IPS-20b (cell line): ENCODE measurements at regions not wholly inside any gene's neighbourhood (a gene's known extent, or its start where the extent isn't known, plus 50 kb on each side); places are given as distances from the start of the nearest gene placed in this dataset.

Experiments
- H3K27ac ChIP-seq: one replicate; pipeline ENCODE4 v1.5.1; 2013; ENCODE audit warnings: low read length
- H3K27me3 ChIP-seq: 2 replicates; pipeline ENCODE4 v1.6.1; 2013; ENCODE audit warnings: mild to moderate bottlenecking, low read length, inconsistent platforms; ENCODE audit not compliant: insufficient read depth
- H3K36me3 ChIP-seq: 2 replicates; pipeline ENCODE4 v1.6.1; 2013; ENCODE audit warnings: low read depth, mild to moderate bottlenecking, inconsistent platforms, low read length, moderate library complexity; ENCODE audit not compliant: insufficient read depth
- H3K4me1 ChIP-seq: 2 replicates; pipeline ENCODE4 v1.6.1; 2013; ENCODE audit warnings: mild to moderate bottlenecking, control low read depth, inconsistent platforms, low read length, moderate library complexity; ENCODE audit not compliant: insufficient read depth
- H3K4me3 ChIP-seq: 2 replicates; pipeline ENCODE4 v1.5.1; 2013; ENCODE audit warnings: mild to moderate bottlenecking, low read length, inconsistent platforms
- H3K9ac ChIP-seq: 2 replicates; pipeline ENCODE4 v1.6.1; 2013; ENCODE audit warnings: low read depth, mild to moderate bottlenecking, inconsistent platforms, low read length, moderate library complexity
- H3K9me3 ChIP-seq: 2 replicates; pipeline ENCODE4 v1.6.1; 2013; ENCODE audit warnings: mild to moderate bottlenecking, low read depth, low read length, inconsistent platforms; ENCODE audit not compliant: insufficient read depth

DNA sequence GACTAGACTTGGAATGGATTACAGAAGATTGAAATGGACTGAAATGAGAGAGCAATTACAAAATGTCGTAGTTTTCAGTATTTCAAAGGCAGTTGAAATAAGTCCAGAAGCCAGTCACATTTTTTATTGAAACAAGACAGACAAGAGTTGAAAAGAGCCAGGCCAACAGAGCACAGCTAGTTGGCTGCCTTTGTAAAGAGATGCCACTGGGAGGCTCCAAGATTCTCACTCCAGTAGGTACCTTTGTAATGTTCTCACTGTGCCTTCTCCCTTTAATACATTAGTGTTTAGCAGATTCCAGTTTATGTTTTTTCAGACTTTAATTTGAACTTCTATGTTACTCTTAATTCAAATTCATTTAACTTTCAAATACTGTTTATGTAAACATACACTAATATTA is 234.8 kb downstream of the DSEL start:
- H3K36me3 ChIP-seq, result no peaks in the 10 kb centered on the region
- no peak overlapping the region for H3K4me3 ChIP-seq
- peaks cover 6% of the 10 kb centered on the region; the same call in 1 of the 2 replicates for H3K4me1 ChIP-seq
- H3K9me3 ChIP-seq, result no peaks in the 10 kb centered on the region
- no peak overlapping the region for H3K27ac ChIP-seq
- H3K9ac ChIP-seq, result no peak overlapping the region
- H3K27me3 ChIP-seq, result no peaks in the 10 kb centered on the region

DNA sequence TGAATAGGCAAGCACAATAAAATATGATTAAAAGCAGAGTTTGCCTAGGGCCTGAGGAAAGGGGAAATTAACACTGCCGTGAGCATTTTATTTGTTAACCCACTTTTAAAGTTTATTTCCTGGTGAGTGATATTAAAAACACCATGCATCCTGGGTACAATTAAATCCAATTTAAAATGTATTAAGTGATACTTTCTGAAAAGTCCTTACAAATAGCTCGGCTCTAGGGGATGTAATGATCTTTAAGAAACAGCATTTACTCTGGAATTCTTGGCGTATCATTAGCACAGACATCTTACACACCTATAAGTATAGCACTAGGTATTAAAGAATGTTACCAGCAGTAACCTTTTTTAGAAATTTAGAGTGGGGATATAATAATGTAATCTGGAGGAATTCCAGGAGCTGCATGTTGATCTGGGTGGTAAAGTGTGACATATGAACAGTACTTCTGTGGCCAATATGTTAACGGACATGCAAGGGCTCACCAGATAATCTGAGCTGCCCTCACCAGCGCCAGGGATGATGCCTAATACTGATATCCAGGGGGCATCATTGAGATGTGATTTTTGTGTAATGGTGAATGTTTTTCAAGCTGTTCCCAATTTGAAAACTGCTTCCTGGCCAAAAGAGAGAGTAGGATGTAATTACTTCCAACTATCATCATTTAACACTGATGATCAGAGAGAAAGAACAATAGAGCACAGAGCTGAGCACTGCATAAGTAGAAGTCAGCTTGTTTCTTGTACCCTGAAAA is 235.9 kb downstream of the DSEL start:
- Histone ChIP-seq H3K27ac (no peak overlapping the region), H3K4me3 (no peak overlapping the region), H3K36me3 (no peaks in the 10 kb centered on the region), H3K9ac (no peak overlapping the region), H3K4me1 (peaks cover 6% of the 10 kb centered on the region; the same call in 1 of the 2 replicates), H3K9me3 (no peaks in the 10 kb centered on the region), H3K27me3 (no peaks in the 10 kb centered on the region)

DNA sequence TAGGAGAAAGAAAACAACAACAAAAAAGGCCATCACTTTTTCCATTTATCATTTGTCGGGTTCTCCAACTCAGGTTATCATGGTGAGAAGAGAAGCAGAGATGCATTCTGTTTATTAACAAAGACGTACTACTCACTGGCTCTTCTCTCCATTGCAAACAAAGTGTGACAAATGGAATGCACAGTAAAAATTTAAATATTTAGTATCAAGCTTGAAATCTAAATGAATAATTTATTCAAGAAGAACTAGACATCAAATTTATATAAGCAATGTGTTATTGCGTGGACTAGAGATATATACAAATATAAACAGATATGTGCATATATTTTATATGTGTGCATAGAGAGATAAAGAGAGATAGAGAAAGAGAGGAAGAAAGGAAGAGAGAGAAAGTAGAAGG is 236.5 kb downstream of the DSEL start:
- Histone ChIP-seq H3K4me3 (no peak overlapping the region), H3K36me3 (no peaks in the 10 kb centered on the region), H3K4me1 (peaks cover 6% of the 10 kb centered on the region; the same call in 1 of the 2 replicates), H3K27me3 (no peaks in the 10 kb centered on the region), H3K9me3 (no peaks in the 10 kb centered on the region), H3K9ac (no peak overlapping the region), H3K27ac (no peak overlapping the region)

DNA sequence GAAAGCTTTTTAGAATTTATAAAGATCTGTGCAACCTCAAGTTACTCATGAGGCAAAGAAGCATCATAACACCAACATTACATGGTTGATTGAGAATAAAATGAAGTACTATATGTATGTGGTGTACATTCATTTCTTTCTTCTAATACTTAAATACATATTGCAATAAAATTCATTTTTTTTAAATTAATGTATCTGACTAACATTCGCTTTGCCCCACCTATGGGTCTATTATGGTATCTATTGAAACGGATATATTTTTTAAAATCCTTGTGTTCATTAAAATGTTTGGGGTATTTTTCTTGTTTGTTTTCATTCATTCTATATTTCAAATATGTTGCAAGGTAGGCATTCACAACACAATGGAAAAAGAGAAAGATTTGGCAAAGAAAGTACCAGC is 237.5 kb downstream of the DSEL start:
- H3K4me3 ChIP-seq, result no peak overlapping the region
- no peaks in the 10 kb centered on the region for H3K27me3 ChIP-seq
- H3K9me3 ChIP-seq, result no peaks in the 10 kb centered on the region
- H3K36me3 ChIP-seq, result no peaks in the 10 kb centered on the region
- H3K9ac ChIP-seq, result no peak overlapping the region
- no peak overlapping the region for H3K27ac ChIP-seq
- peaks cover 6% of the 10 kb centered on the region; the same call in 1 of the 2 replicates for H3K4me1 ChIP-seq

DNA sequence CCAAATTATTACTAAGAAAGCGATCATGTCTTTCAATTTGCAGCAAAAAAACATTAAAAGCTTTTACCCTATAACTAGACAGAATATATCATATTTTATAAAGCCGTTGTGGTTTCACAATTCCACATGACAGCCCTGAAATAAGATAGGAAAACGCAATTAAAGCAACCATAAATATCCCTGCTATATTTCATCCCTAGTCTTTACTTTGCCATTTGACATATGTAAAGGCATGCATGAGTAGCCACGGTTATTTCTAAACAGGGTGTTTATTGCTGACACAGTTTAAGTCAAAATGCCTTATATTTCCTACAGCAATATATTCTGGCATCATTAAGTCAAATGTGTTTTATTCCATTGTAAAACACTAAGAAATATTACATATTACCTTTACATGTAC is 239.9 kb downstream of the DSEL start:
- Histone ChIP-seq H3K36me3 (no peaks in the 10 kb centered on the region), H3K9me3 (no peaks in the 10 kb centered on the region), H3K4me3 (no peak overlapping the region), H3K27ac (no peak overlapping the region), H3K9ac (no peak overlapping the region), H3K27me3 (no peaks in the 10 kb centered on the region), H3K4me1 (no peaks in the 10 kb centered on the region)

DNA sequence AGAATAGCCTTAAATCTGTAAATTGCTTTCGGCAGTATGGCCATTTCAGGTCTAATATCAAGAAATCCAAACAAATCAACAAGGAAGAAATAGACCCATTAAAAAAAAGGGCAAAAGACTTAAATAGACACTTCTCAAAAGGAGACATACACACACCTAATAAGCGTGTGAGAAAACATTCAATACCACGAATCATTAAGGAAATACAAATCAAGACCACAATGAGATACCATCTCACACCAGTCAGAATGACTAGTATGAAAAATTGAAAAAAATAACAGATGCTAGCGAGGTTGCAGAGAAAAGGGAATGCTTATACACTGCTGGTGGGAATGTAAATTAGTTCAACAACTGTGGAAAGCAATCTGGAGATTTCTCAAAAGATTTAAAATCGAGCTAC is 243.2 kb downstream of the DSEL start:
- Histone ChIP-seq H3K36me3 (no peaks in the 10 kb centered on the region), H3K9ac (no peak overlapping the region), H3K27ac (no peak overlapping the region), H3K9me3 (no peaks in the 10 kb centered on the region), H3K4me3 (no peak overlapping the region), H3K4me1 (0 out of 2 replicates have a peak, but pooled peaks cover 6% of the 10 kb centered on the region), H3K27me3 (no peaks in the 10 kb centered on the region)

DNA sequence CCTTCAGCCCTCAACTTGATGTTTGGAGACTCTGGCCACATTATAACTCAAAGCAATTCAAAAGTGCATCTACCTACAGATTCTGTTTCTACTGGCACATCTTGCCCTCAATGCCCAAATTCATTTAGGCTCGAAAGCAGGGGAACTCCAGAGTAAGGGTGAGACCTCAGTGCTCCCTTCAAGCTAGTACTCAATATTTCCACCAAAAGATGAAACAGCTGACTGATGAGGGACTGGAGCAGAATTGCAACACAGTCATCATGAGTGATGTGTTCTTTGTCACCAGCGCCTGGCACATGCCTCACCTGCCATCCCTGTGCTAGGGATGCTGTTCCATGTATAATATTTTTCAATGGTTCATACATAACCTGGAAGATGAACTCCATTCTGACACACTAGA is 247.3 kb downstream of the DSEL start:
- Histone ChIP-seq H3K9me3 (no peaks in the 10 kb centered on the region), H3K27ac (no peak overlapping the region), H3K36me3 (no peaks in the 10 kb centered on the region), H3K27me3 (no peaks in the 10 kb centered on the region), H3K4me3 (no peak overlapping the region), H3K9ac (no peak overlapping the region), H3K4me1 (peaks cover 28% of the 10 kb centered on the region)

DNA sequence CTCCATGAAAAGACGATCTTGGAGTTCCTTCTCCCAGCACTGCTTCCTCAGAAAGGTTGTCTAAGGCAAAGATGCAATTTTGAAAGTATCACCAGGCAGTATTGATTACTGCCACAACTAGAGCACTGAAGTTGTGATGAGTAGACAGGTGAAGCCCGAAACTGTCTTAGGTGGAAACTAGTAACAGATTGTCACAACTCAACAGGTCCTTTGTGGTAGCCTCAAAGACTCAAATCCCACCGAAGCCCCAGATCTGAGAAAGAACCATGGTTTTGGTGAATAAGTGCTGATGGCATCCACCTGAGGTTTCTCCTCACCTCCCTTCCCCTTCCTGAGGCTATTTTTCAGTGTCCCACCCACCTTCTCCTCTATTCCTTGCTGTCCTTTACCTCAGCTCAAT is 248.0 kb downstream of the DSEL start:
- H3K27me3 ChIP-seq, result no peaks in the 10 kb centered on the region
- no peaks in the 10 kb centered on the region for H3K36me3 ChIP-seq
- H3K4me3 ChIP-seq, result no peak overlapping the region
- H3K9ac ChIP-seq, result no peak overlapping the region
- peaks cover 28% of the 10 kb centered on the region for H3K4me1 ChIP-seq
- H3K27ac ChIP-seq, result no peak overlapping the region
- no peaks in the 10 kb centered on the region for H3K9me3 ChIP-seq

DNA sequence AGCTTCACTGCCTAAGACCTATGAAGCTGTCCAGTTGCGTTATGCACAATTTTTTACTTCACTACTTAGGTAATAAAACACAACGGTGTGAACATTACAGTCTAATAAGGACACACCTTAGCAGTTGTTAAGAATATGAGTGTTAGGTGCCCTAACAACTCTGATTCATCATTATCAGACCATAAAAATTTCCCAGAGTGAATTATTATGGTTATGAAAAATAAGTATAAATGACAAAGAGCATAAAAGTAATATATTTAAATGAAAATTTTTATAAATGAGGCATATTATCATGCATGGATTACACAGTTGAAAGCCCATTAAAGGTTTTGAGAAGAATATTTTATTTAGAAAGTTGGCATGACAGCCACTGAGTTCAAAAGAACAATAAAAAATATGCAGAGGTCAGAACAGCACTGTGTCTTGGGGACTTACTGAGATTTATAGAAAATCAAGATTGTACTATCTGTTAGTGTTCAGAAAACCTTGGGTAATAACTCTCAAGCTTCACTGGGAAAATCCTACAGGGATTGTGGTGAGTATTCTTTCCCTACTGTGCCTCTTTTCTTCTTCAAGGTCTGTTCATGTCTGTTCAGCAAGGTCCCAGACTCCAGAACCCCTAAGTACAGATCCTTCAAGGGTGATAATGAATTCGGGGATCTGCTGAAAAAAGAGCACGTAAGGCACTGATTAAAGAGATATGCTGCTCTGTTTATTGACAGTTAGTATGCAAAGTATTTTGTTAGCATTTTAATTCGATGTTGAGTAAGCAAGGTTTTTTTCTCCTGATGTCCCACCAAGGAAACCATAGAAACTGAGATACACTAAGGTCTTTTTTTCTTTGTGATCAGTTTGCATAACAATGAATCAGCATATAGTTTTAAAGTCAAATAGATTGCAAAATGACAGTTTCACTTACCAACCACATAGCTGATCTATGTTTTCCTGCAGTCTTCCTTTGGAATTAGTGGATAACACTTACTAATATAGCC is 250.0 kb downstream of the DSEL start:
- peak overlapping the region; percentile 34; the same call in 1 of the 2 replicates for H3K4me3 ChIP-seq
- no peaks in the 10 kb centered on the region for H3K27me3 ChIP-seq
- peaks cover 28% of the 10 kb centered on the region for H3K4me1 ChIP-seq
- H3K36me3 ChIP-seq, result no peaks in the 10 kb centered on the region
- H3K27ac ChIP-seq, result no peak overlapping the region
- H3K9ac ChIP-seq, result no peak overlapping the region
- H3K9me3 ChIP-seq, result no peaks in the 10 kb centered on the region

DNA sequence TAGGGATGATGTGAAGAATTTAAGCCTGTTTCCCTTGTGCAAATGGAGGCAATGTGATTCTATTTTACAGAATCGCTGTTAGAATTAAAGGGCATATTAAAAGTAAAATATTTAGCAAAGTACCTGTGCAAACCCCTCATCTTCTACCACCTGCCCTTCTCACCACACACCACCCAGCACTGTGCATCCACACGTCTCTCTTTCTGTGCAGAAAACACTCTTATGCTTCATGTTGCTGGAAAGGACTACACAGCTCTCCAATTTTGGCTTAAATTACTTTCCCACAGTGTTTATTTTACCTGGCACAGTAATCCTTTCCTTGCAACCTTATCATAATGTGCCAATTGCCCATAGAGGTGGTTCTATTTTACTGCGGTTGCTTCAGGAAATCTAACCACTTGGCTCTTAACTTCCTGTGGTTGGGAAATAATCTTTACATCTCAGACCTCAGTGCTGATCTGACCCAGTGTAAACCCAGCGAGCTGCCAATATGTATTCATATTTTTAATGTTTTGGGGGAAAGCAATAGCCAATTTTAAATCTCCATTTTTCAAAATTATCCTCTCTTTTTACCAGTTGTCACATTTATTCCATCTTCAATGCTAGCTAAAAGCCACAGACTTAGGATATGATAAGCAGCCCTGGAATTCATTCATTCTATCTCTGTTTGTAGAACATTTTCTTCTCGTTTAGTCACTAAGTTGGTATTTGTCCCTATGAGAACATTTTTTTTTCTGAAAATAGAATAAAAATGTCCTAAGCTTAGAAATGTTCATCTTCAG is 250.9 kb downstream of the DSEL start:
- H3K27ac ChIP-seq, result no peak overlapping the region

DNA sequence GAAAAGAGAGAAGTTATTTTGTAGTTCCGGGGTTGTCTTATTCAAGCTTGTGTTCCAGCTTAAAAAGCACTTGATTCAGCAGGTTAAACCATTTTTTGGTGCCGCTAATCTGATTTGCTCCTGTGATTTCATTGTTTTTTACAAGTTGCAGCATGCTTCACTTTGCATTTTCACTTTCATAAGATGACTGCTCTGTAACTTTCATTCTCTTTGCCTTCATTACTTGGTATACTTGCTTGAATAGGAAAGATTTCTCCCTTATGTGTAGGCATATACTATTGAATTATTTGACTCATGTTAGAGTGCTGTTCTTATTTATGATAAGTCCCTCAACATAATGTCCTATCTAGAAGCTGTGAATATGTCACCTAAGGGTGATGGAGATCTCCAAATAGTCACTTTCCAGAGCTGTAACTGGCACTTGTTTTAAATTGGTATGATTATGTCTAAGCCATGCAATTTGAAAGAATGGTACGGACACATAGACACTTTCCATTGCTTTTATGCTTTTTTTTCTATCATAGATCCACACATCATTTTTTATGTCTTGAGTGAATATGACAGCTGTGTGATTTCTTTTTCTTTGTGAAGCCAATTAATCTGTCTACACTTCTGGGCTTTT is 254.5 kb downstream of the DSEL start:
- Histone ChIP-seq H3K27me3 (no peaks in the 10 kb centered on the region), H3K4me1 (peaks cover 18% of the 10 kb centered on the region), H3K27ac (no peak overlapping the region), H3K4me3 (no peak overlapping the region), H3K9ac (no peak overlapping the region), H3K9me3 (no peaks in the 10 kb centered on the region), H3K36me3 (no peaks in the 10 kb centered on the region)

More for the DNA sequence above, 250.9 kb downstream of the DSEL start:
- H3K36me3 ChIP-seq, result no peaks in the 10 kb centered on the region
- no peaks in the 10 kb centered on the region for H3K9me3 ChIP-seq
- peaks cover 28% of the 10 kb centered on the region for H3K4me1 ChIP-seq
- no peaks in the 10 kb centered on the region for H3K27me3 ChIP-seq
- H3K4me3 ChIP-seq, result no peak overlapping the region
- H3K9ac ChIP-seq, result no peak overlapping the region
